ENCODE measurements at regions not wholly inside any gene's neighbourhood (a gene's known extent, or its start where the extent isn't known, plus 50 kb on each side); places are given as distances from the start of the nearest gene placed in this dataset.

DNA sequence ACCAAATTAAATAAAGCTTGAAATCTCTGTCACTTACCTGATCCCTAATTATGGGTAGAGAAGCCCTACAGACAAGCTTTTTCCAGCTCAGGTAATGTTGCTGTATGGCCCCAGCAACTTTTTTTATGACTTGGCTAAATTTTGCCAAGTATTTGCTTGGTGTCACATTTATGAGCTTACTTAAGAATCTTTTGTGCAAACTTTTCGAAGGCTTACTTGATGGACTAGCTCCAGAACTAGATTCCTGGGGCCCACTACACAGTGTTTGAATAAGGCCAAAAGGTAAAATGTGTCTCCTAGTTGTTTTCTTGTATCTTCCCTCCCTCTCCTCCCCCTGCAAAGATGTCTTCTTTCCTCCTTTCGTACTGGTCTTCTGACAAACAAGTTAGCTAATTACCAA is 257.9 kb downstream of the OSR1 start:
- Histone ChIP-seq H3K9me3 (ENCODE audit: low read length) (no peaks in the 10 kb centered on the region), H3K4me3 (replicated peaks in 1 of 3; ENCODE audit: insufficient read depth in 1 of 3, low read depth in 2 of 3, low read length in 3 of 3) (no peak overlapping the region), H3K27ac (ENCODE audit: extremely low read length, insufficient read depth, low read length) (no peak overlapping the region), H3K4me1 (ENCODE audit: insufficient read depth, low read length) (no peaks in the 10 kb centered on the region), H3K36me3 (replicated peaks in 1 of 2; ENCODE audit: control insufficient read depth in 1 of 2, insufficient read depth in 2 of 2, low read length in 2 of 2) (no peaks in the 10 kb centered on the region), H2AFZ (ENCODE audit: low read length) (no peak overlapping the region), H3K9ac (ENCODE audit: insufficient read depth, low read depth, low read length) (no peak overlapping the region), H3K4me2 (ENCODE audit: low read depth, low read length) (no peak overlapping the region), H4K20me1 (ENCODE audit: insufficient read depth, low read length) (no peaks in the 10 kb centered on the region), H3K27me3 (ENCODE audit: control insufficient read depth in 1 of 2, insufficient read depth in 2 of 2, low read length in 2 of 2) (no peaks in the 10 kb centered on the region), H3K79me2 (ENCODE audit: insufficient read depth, low read length) (no peaks in the 10 kb centered on the region)
- no peak for DNase-seq (ENCODE audit: low spot score)
- no peak for FAIRE-seq
- BruUV-seq (replicated peaks): no TSS peak
- in situ Hi-C loops (cut with HindIII; ENCODE audit: extremely low pct_ligation_motif_present, low pct_unique_long_range_greater_than_20kb): no loop called here
- TF ChIP-seq, protein P1, sequence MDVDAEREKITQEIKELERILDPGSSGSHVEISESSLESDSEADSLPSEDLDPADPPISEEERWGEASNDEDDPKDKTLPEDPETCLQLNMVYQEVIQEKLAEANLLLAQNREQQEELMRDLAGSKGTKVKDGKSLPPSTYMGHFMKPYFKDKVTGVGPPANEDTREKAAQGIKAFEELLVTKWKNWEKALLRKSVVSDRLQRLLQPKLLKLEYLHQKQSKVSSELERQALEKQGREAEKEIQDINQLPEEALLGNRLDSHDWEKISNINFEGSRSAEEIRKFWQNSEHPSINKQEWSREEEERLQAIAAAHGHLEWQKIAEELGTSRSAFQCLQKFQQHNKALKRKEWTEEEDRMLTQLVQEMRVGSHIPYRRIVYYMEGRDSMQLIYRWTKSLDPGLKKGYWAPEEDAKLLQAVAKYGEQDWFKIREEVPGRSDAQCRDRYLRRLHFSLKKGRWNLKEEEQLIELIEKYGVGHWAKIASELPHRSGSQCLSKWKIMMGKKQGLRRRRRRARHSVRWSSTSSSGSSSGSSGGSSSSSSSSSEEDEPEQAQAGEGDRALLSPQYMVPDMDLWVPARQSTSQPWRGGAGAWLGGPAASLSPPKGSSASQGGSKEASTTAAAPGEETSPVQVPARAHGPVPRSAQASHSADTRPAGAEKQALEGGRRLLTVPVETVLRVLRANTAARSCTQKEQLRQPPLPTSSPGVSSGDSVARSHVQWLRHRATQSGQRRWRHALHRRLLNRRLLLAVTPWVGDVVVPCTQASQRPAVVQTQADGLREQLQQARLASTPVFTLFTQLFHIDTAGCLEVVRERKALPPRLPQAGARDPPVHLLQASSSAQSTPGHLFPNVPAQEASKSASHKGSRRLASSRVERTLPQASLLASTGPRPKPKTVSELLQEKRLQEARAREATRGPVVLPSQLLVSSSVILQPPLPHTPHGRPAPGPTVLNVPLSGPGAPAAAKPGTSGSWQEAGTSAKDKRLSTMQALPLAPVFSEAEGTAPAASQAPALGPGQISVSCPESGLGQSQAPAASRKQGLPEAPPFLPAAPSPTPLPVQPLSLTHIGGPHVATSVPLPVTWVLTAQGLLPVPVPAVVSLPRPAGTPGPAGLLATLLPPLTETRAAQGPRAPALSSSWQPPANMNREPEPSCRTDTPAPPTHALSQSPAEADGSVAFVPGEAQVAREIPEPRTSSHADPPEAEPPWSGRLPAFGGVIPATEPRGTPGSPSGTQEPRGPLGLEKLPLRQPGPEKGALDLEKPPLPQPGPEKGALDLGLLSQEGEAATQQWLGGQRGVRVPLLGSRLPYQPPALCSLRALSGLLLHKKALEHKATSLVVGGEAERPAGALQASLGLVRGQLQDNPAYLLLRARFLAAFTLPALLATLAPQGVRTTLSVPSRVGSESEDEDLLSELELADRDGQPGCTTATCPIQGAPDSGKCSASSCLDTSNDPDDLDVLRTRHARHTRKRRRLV (CRISPR knock-in tag; IDR thresholded peaks at IDR 0.05): no peak
- CTCF ChIA-PET (ENCODE audit: low intra/inter-chr PET ratio, low total read pairs): no interaction called here
- ATAC-seq: no peak
- intact Hi-C loops (cut with micrococcal nuclease; ENCODE audit: unreplicated experiment): no loop called here
- 13% methylated on average over 2 of the region's 2 CpGs for WGBS (ENCODE audit: low lambda C conversion rate)
- POLR2A ChIA-PET: no interaction called here

DNA sequence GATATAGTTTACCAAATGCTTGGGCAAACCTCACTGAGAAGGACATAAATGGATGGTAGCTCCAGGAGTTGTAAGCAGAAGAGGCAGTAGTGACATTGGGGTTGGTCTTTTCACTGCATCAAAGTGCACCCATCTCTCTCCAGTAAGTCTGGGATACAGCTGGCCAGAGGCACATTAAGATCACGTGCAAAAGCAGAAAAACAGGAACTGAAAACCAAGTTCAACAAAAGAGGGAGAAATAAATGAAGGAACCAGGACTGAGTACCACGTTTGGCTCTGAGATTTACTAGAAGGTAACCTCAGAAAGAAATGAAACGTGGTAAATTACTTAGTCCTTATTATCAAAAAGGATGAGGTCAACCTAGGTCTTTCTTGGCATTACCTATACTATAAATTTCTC is 259.2 kb downstream of the OSR1 start:
- H3K9me3 ChIP-seq (ENCODE audit: low read length): no peaks in the 10 kb centered on the region
- no TSS peak for BruUV-seq (replicated peaks)
- H3K36me3 ChIP-seq (replicated peaks in 1 of 2; ENCODE audit: control insufficient read depth in 1 of 2, insufficient read depth in 2 of 2, low read length in 2 of 2): no peaks in the 10 kb centered on the region
- 3% methylated on average over 3 of the region's 3 CpGs for WGBS (ENCODE audit: low lambda C conversion rate)
- ATAC-seq (no peak), DNase-seq (ENCODE audit: low spot score) (no peak), FAIRE-seq (no peak)
- no peak overlapping the region for H3K4me2 ChIP-seq (ENCODE audit: low read depth, low read length)
- TF ChIP-seq NR2C2 (CRISPR knock-in tag; IDR thresholded peaks at IDR 0.05; ENCODE audit: borderline replicate concordance) (no peak), ZNF335 (CRISPR knock-in tag; IDR thresholded peaks at IDR 0.05) (no peak)
- intact Hi-C loops (cut with micrococcal nuclease; ENCODE audit: unreplicated experiment): no loop called here
- H3K4me3 ChIP-seq (replicated peaks in 1 of 3; ENCODE audit: insufficient read depth in 1 of 3, low read depth in 2 of 3, low read length in 3 of 3): no peak overlapping the region
- CTCF ChIA-PET (ENCODE audit: low intra/inter-chr PET ratio, low total read pairs): no interaction called here
- H4K20me1 ChIP-seq (ENCODE audit: insufficient read depth, low read length): no peaks in the 10 kb centered on the region
- H3K9ac ChIP-seq (ENCODE audit: insufficient read depth, low read depth, low read length): no peak overlapping the region
- no peak overlapping the region for H3K27ac ChIP-seq (ENCODE audit: extremely low read length, insufficient read depth, low read length)
- no peak overlapping the region for H2AFZ ChIP-seq (ENCODE audit: low read length)
- H3K79me2 ChIP-seq (ENCODE audit: insufficient read depth, low read length): no peaks in the 10 kb centered on the region
- no peaks in the 10 kb centered on the region for H3K27me3 ChIP-seq (ENCODE audit: control insufficient read depth in 1 of 2, insufficient read depth in 2 of 2, low read length in 2 of 2)
- H3K4me1 ChIP-seq (ENCODE audit: insufficient read depth, low read length): no peaks in the 10 kb centered on the region
- in situ Hi-C loops (cut with HindIII; ENCODE audit: extremely low pct_ligation_motif_present, low pct_unique_long_range_greater_than_20kb): no loop called here
- POLR2A ChIA-PET: no interaction called here
